PC-3 (cell line): ENCODE measurements at regions not wholly inside any gene's neighbourhood (a gene's known extent, or its start where the extent isn't known, plus 50 kb on each side); places are given as distances from the start of the nearest gene placed in this dataset.

Source experiments
- ATAC-seq: fragments of 200-7000 bp; cut with Tn5 transposase; 2 replicates; pipeline ENCODE4 v1.9.1; 2020; ENCODE audit warnings: mild to moderate bottlenecking, moderate library complexity
- BruUV-seq: library from RNA; stranded (reverse); fragments of 400-500 nt; replicated peaks from 2 replicates; lab custom pipeline; 2021; lab: Mats Ljungman, UMichigan
- CTCF ChIA-PET: fragments of 300-600 bp; sonication (Branson Sonifier 250); formaldehyde crosslinking; loops from one replicate; lab custom pipeline; 2022; ENCODE audit warnings: antibody characterized with exemption; lab: Charles Lee
- POLR2A ChIA-PET: fragments of 300-600 bp; sonication (Branson Sonifier 250); formaldehyde crosslinking; loops from one replicate; lab custom pipeline; 2022; ENCODE audit warnings: antibody characterized with exemption; ENCODE audit not compliant: unreplicated experiment; lab: Charles Lee
- DNase-seq: peaks from one replicate; pipeline ENCODE4 v3.0.0-alpha.2; 2015
- H2AFZ ChIP-seq: fragments of 300-600 bp; sonication (generic); 2 replicates; pipeline ENCODE4 v1.6.0; 2016; ENCODE audit warnings: antibody characterized with exemption, low read length
- H3F3A ChIP-seq: fragments of 300-600 bp; sonication (generic); one replicate; pipeline ENCODE4 v1.6.0; 2017; ENCODE audit warnings: antibody characterized with exemption, low read length, control low read depth, mild to moderate bottlenecking; ENCODE audit not compliant: unreplicated experiment
- H3K27ac ChIP-seq: fragments of 300-600 bp; sonication (generic); 2 replicates; pipeline ENCODE4 v1.5.1; 2016; ENCODE audit warnings: mild to moderate bottlenecking, low read length
- H3K27me3 ChIP-seq: fragments of 300-600 bp; sonication (generic); 2 replicates; pipeline ENCODE4 v1.6.1; 2016; ENCODE audit warnings: low read length, mixed read lengths
- H3K36me3 ChIP-seq: fragments of 300-600 bp; sonication (generic); 2 replicates; pipeline ENCODE4 v1.6.1; 2016; ENCODE audit warnings: low read depth, mixed run types, low read length, mixed read lengths
- H3K4me1 ChIP-seq: fragments of 300-600 bp; sonication (generic); 2 replicates; pipeline ENCODE4 v1.5.1; 2016; ENCODE audit warnings: low read length; ENCODE audit not compliant: insufficient read depth
- H3K4me2 ChIP-seq: fragments of 300-600 bp; sonication (generic); 2 replicates; pipeline ENCODE4 v1.6.0; 2016; ENCODE audit warnings: low read length
- H3K4me3 ChIP-seq: fragments of 300-600 bp; sonication (generic); 2 replicates; pipeline ENCODE4 v1.5.1; 2016; ENCODE audit warnings: mild to moderate bottlenecking, low read length, mixed read lengths
- H3K79me2 ChIP-seq: fragments of 300-600 bp; sonication (generic); 2 replicates; pipeline ENCODE4 v1.6.1; 2017; ENCODE audit warnings: low read length, mixed read lengths
- H3K9ac ChIP-seq: fragments of 300-600 bp; sonication (generic); 2 replicates; pipeline ENCODE4 v1.6.0; 2016; ENCODE audit warnings: mild to moderate bottlenecking, low read length
- H3K9me2 ChIP-seq: fragments of 300-600 bp; sonication (generic); replicated peaks from 2 replicates; pipeline ENCODE4 v1.6.1; 2016; ENCODE audit warnings: mixed run types, low read length, mixed read lengths
- H3K9me3 ChIP-seq: fragments of 300-600 bp; sonication (generic); 2 replicates; pipeline ENCODE4 v1.6.1; 2016; ENCODE audit warnings: low read length, mixed read lengths
- H4K20me1 ChIP-seq: fragments of 300-600 bp; sonication (generic); 2 replicates; pipeline ENCODE4 v1.6.1; 2016; ENCODE audit warnings: low read length, mixed read lengths
- CTCF ChIP-seq: fragments of 300-600 bp; sonication (generic); conservative IDR thresholded peaks from 2 replicates; pipeline ENCODE4 v1.5.1; 2017; ENCODE audit warnings: antibody characterized with exemption, low read depth, mild to moderate bottlenecking, low read length
- EZH2 ChIP-seq: fragments of 300-600 bp; sonication (generic); IDR thresholded peaks from one replicate; pipeline ENCODE4 v1.6.1; 2017; ENCODE audit warnings: antibody characterized with exemption, mild to moderate bottlenecking, low read length; ENCODE audit not compliant: unreplicated experiment
- EZH2phosphoT487 ChIP-seq: fragments of 300-600 bp; sonication (generic); IDR thresholded peaks from 2 replicates; pipeline ENCODE4 v1.6.1; 2018; ENCODE audit warnings: mild to moderate bottlenecking, antibody characterized with exemption, low read length, borderline replicate concordance
- intact Hi-C: fragments of 100-400 bp; cut with micrococcal nuclease; formaldehyde crosslinking; loops from 2 replicates; pipeline ENCODE4 v1.9.0; 2023

GRCh38 chr6:81216668-81217067 is 535.8 kb downstream of the TENT5A start:
- Histone ChIP-seq H3K36me3 (no peaks in the 10 kb centered on the region), H3K9ac (no peak overlapping the region), H2AFZ (no peak overlapping the region), H3K9me2 (no peaks in the 10 kb centered on the region), H3K4me2 (no peak overlapping the region), H3K4me3 (no peak overlapping the region), H3K9me3 (no peaks in the 10 kb centered on the region), H3K27ac (no peak overlapping the region), H3K4me1 (no peaks in the 10 kb centered on the region), H3F3A (no peaks in the 10 kb centered on the region), H3K79me2 (no peaks in the 10 kb centered on the region), H4K20me1 (no peaks in the 10 kb centered on the region), H3K27me3 (no peaks in the 10 kb centered on the region)
- DNase-seq (no peak), ATAC-seq (no peak)
- ChIA-PET CTCF (no interaction called here), POLR2A (no interaction called here)
- intact Hi-C loops, result no loop called here
- no TSS peak for BruUV-seq
- TF ChIP-seq EZH2, result no peak
- TF ChIP-seq EZH2phosphoT487, result no peak
- TF ChIP-seq CTCF, result no peak

- TF ChIP-seq EZH2 (no peak), EZH2phosphoT487 (no peak), CTCF (no peak)
- ATAC-seq, result no peak
- Histone ChIP-seq H3K9me2 (no peaks in the 10 kb centered on the region), H3K9ac (no peak overlapping the region), H4K20me1 (no peaks in the 10 kb centered on the region), H3K9me3 (no peaks in the 10 kb centered on the region), H3K79me2 (no peaks in the 10 kb centered on the region), H3K4me1 (no peaks in the 10 kb centered on the region), H2AFZ (no peak overlapping the region), H3K27ac (no peak overlapping the region), H3K4me2 (no peak overlapping the region), H3F3A (no peaks in the 10 kb centered on the region), H3K4me3 (no peak overlapping the region), H3K27me3 (no peaks in the 10 kb centered on the region), H3K36me3 (no peaks in the 10 kb centered on the region)
- ChIA-PET POLR2A (no interaction called here), CTCF (no interaction called here)
- BruUV-seq, result no TSS peak
- DNase-seq, result no peak
- intact Hi-C loops, result no loop called here
These were observed 537.4 kb downstream of the TENT5A start for GRCh38 chr6:81215092-81215432.

- CTCF ChIA-PET, result no interaction called here
- H3K4me2 ChIP-seq, result no peak overlapping the region
- no peaks in the 10 kb centered on the region for H3K9me3 ChIP-seq
- no peaks in the 10 kb centered on the region for H3K36me3 ChIP-seq
- POLR2A ChIA-PET, result no interaction called here
- H3K4me3 ChIP-seq, result no peak overlapping the region
- no peak overlapping the region for H3K9ac ChIP-seq
- no peaks in the 10 kb centered on the region for H3K4me1 ChIP-seq
- H3K9me2 ChIP-seq, result no peaks in the 10 kb centered on the region
- H3K27ac ChIP-seq, result no peak overlapping the region
- H3K27me3 ChIP-seq, result no peaks in the 10 kb centered on the region
- intact Hi-C loops, result no loop called here
- no peaks in the 10 kb centered on the region for H3F3A ChIP-seq
- H2AFZ ChIP-seq, result no peak overlapping the region
- no peak for TF ChIP-seq EZH2phosphoT487
- no peak for TF ChIP-seq CTCF
- TF ChIP-seq EZH2, result no peak
- DNase-seq (no peak), ATAC-seq (no peak)
- no peaks in the 10 kb centered on the region for H4K20me1 ChIP-seq
- BruUV-seq, result no TSS peak
- no peaks in the 10 kb centered on the region for H3K79me2 ChIP-seq
These were observed 537.9 kb downstream of the TENT5A start for GRCh38 chr6:81214414-81215091.
